Endothelial cell of umbilical vein (primary cell): ENCODE measurements at regions not wholly inside any gene's neighbourhood (a gene's known extent, or its start where the extent isn't known, plus 50 kb on each side); places are given as distances from the start of the nearest gene placed in this dataset.

Experiments
- BruUV-seq: library from RNA; stranded (reverse); fragments of 400-500 nt; replicated peaks from 2 replicates; lab custom pipeline; 2021; lab: Mats Ljungman, UMichigan
- CTCF ChIA-PET: fragments of 300-600, 350-600 bp; sonication (Branson Sonifier 250); formaldehyde crosslinking; loops from one replicate; lab custom pipeline; 2021; ENCODE audit warnings: antibody characterized with exemption, inconsistent platforms; lab: Charles Lee
- POLR2A ChIA-PET: fragments of 300-600, 350-600 bp; sonication (Branson Sonifier 250); formaldehyde crosslinking; loops from one replicate; lab custom pipeline; 2021; ENCODE audit warnings: antibody characterized with exemption, inconsistent platforms; lab: Charles Lee
- DNase-seq: peaks from one replicate; pipeline ENCODE4 v3.0.0-alpha.2; 2011; ENCODE audit warnings: low read depth, low spot score
- FAIRE-seq: peaks from 2 replicates; lab custom pipeline; 2011; peaks lifted over from hg19 to GRCh38; lab: Jason Lieb, UNC
- H2AFZ ChIP-seq: 2 replicates; pipeline ENCODE4 v1.6.0; 2012; ENCODE audit warnings: low read depth, low read length, control low read depth, inconsistent platforms
- H3K27ac ChIP-seq: 2 replicates; pipeline ENCODE4 v1.5.1; 2011; ENCODE audit warnings: low read depth, mild to moderate bottlenecking, control low read depth, low read length, moderate library complexity; ENCODE audit not compliant: insufficient read depth
- H3K27me3 ChIP-seq, 2 experiments: 2 replicates each; pipeline versions ENCODE4 v1.6.0 to v1.6.1; 2011; ENCODE audit warnings: low read length in 2 of 2, mixed read lengths in 1 of 2; ENCODE audit not compliant: control insufficient read depth in 2 of 2, insufficient read depth in 2 of 2
- H3K36me3 ChIP-seq, 2 experiments: 2 replicates in 1 of 2; 3 replicates in 1 of 2; pipeline ENCODE4 v1.5.1; 2011; ENCODE audit warnings: low read length in 2 of 2, mild to moderate bottlenecking in 1 of 2, moderate library complexity in 1 of 2; ENCODE audit not compliant: control insufficient read depth in 2 of 2, insufficient read depth in 2 of 2; ENCODE audit errors: extremely low read depth in 1 of 2
- H3K4me1 ChIP-seq: 3 replicates; pipeline ENCODE4 v1.5.1; 2011; ENCODE audit warnings: mild to moderate bottlenecking, low read length; ENCODE audit not compliant: control insufficient read depth, insufficient read depth; ENCODE audit errors: extremely low read depth
- H3K4me2 ChIP-seq: 2 replicates; pipeline ENCODE4 v1.6.1; 2011; ENCODE audit warnings: low read length, control low read depth, mixed read lengths; ENCODE audit not compliant: insufficient read depth
- H3K4me3 ChIP-seq, 3 experiments: fragments of 200-600 bp in 1 of 3; sonication (generic), shearing (Covaris generic) in 1 of 3; replicated peaks in 1 of 3; 2 replicates each; pipeline ENCODE4 v1.5.1; 2011 to 2016; ENCODE audit warnings: control low read depth in 3 of 3, low read length in 3 of 3, mild to moderate bottlenecking in 2 of 3, inconsistent platforms in 1 of 3, low read depth in 1 of 3, moderate library complexity in 1 of 3; ENCODE audit not compliant: insufficient read depth in 1 of 3
- H3K79me2 ChIP-seq: 2 replicates; pipeline ENCODE4 v1.6.0; 2012; ENCODE audit warnings: low read length, inconsistent platforms; ENCODE audit not compliant: control insufficient read depth, insufficient read depth
- H3K9ac ChIP-seq: replicated peaks from 2 replicates; pipeline ENCODE3; 2011; ENCODE audit warnings: low read length, control low read depth; ENCODE audit not compliant: insufficient read depth; ENCODE audit errors: extremely low read depth
- H3K9me1 ChIP-seq: replicated peaks from 3 replicates; pipeline ENCODE4 v1.6.0; 2011; ENCODE audit warnings: mild to moderate bottlenecking, low read length; ENCODE audit not compliant: control insufficient read depth, insufficient read depth; ENCODE audit errors: extremely low read depth
- H3K9me3 ChIP-seq: replicated peaks from 2 replicates; pipeline ENCODE4 v1.5.1; 2012; ENCODE audit warnings: low read length, inconsistent platforms; ENCODE audit not compliant: control insufficient read depth, insufficient read depth
- H4K20me1 ChIP-seq: replicated peaks from 2 replicates; pipeline ENCODE3; 2011; ENCODE audit warnings: mild to moderate bottlenecking, low read length; ENCODE audit not compliant: control insufficient read depth, insufficient read depth; ENCODE audit errors: extremely low read depth
- CTCF ChIP-seq, 2 donors: IDR thresholded peaks; 1 replicate in 1 of 2; 2 replicates in 1 of 2; pipeline ENCODE4 v1.5.1; 2011; ENCODE audit warnings: low read length in 2 of 2, mild to moderate bottlenecking in 2 of 2, moderate library complexity in 2 of 2, control low read depth in 1 of 2, inconsistent platforms in 1 of 2, low read depth in 1 of 2; ENCODE audit not compliant: insufficient read depth in 1 of 2; ENCODE audit errors: extremely low read depth in 1 of 2
- EZH2 ChIP-seq: IDR thresholded peaks from 2 replicates; pipeline ENCODE4 v1.6.1; 2012; ENCODE audit warnings: borderline replicate concordance, low read depth, mild to moderate bottlenecking, moderate library complexity, low read length, inconsistent platforms; ENCODE audit not compliant: severe bottlenecking
- FOS ChIP-seq: IDR thresholded peaks from 2 replicates; pipeline ENCODE4 v1.6.1; 2011; ENCODE audit warnings: mild to moderate bottlenecking, low read length, moderate library complexity, borderline replicate concordance; ENCODE audit not compliant: insufficient read depth
- GATA2 ChIP-seq: IDR thresholded peaks from 2 replicates; pipeline ENCODE4 v1.7.0; 2011; ENCODE audit warnings: low read depth, mild to moderate bottlenecking, moderate library complexity, mixed read lengths, low read length; ENCODE audit not compliant: insufficient read length, insufficient read depth
- JUN ChIP-seq: IDR thresholded peaks from 2 replicates; pipeline ENCODE4 v1.6.1; 2011; ENCODE audit warnings: borderline replicate concordance, low read depth; ENCODE audit not compliant: insufficient read length, insufficient read depth
- MAX ChIP-seq: IDR thresholded peaks from 2 replicates; pipeline ENCODE4 v1.6.1; 2011; ENCODE audit not compliant: insufficient read depth, insufficient read length
- MYC ChIP-seq: IDR thresholded peaks from one replicate; pipeline ENCODE4 v1.6.1; 2011; ENCODE audit warnings: mild to moderate bottlenecking, low read depth, low read length
- POLR2A ChIP-seq: IDR thresholded peaks from 2 replicates; pipeline ENCODE4 v1.6.1; 2012; ENCODE audit warnings: low read depth, mild to moderate bottlenecking, control low read depth, low read length
- POLR2AphosphoS5 ChIP-seq: IDR thresholded peaks from 2 replicates; pipeline ENCODE4 v1.6.1; 2012; ENCODE audit warnings: low read depth, mild to moderate bottlenecking, control low read depth, low read length, moderate library complexity; ENCODE audit not compliant: insufficient read depth
- dilution Hi-C: fragments of 300-500 bp; cut with MboI; formaldehyde crosslinking; loops from one replicate; pipeline ENCODE4 v1.15.0; 2019; ENCODE audit warnings: low sequenced_read_pairs; ENCODE audit not compliant: extremely low pct_ligation_motif_present
- intact Hi-C: fragments of 100-400 bp; cut with micrococcal nuclease; formaldehyde crosslinking; loops from one replicate; pipeline ENCODE4 v1.10.0; 2022

- FAIRE-seq, result no peak
- POLR2A ChIA-PET, result no interaction called here
These were observed 79.6 kb upstream of the PKDCC start for GRCh38 chr2:41968182-41968578.

More at GRCh38 chr2:41968182-41968578, 79.6 kb upstream of the PKDCC start:
- H3K27me3 ChIP-seq, result no peaks in the 10 kb centered on the region
- no peak overlapping the region for H3K4me3 ChIP-seq
- H3K4me1 ChIP-seq, result peaks cover 24% of the 10 kb centered on the region
- no peak for DNase-seq
- no peaks in the 10 kb centered on the region for H3K9me3 ChIP-seq
- BruUV-seq, result no TSS peak
- TF ChIP-seq CTCF (IDR thresholded peaks at IDR 0.05; ENCODE audit: extremely low read depth in 1 of 2, insufficient read depth in 1 of 2, low read depth in 1 of 2, low read length in 2 of 2) (no peak), MAX (no peak), FOS (no peak), EZH2 (no peak), POLR2AphosphoS5 (no peak), MYC (no peak), POLR2A (no peak), GATA2 (no peak), JUN (no peak)
- H2AFZ ChIP-seq, result no peak overlapping the region
- no peaks in the 10 kb centered on the region for H3K79me2 ChIP-seq
- no peak overlapping the region for H3K4me2 ChIP-seq
- H3K27ac ChIP-seq, result no peak overlapping the region
- CTCF ChIA-PET, result no interaction called here
- H3K36me3 ChIP-seq, result no peaks in the 10 kb centered on the region
- H3K9me1 ChIP-seq, result no peaks in the 10 kb centered on the region
- H3K9ac ChIP-seq, result no peak overlapping the region
- dilution Hi-C loops, result no loop called here
- H4K20me1 ChIP-seq, result no peaks in the 10 kb centered on the region
- intact Hi-C loops, result loop anchor here (5.0 kb wide), 1 partner anchor 119 kb away; no protein-coding TSS in a partner anchor
